ENCODE measurements at regions not wholly inside any gene's neighbourhood (a gene's known extent, or its start where the extent isn't known, plus 50 kb on each side); places are given as distances from the start of the nearest gene placed in this dataset.

DNA sequence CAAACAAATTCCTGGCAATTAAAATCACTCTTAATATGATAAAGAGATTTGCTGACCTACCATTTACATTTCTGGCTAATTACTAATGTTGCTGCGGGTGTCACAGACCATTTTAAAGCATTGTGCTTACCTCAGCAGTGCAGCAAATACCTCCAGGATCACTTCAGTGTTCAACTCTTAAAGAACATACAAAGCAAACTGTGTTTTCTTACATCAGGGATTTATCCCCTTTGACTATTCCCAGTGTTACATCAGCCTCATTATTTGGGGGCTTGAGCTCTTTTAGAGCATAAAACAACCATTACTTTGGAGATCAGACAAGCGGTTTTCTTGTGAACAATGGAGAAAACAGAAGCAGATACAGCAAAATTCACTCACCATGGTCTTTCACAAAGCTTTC is 185.4 kb downstream of the LYPLAL1 start:
- 59 to 67% methylated on average over 2 of the region's 2 CpGs for WGBS, 2 donors

DNA sequence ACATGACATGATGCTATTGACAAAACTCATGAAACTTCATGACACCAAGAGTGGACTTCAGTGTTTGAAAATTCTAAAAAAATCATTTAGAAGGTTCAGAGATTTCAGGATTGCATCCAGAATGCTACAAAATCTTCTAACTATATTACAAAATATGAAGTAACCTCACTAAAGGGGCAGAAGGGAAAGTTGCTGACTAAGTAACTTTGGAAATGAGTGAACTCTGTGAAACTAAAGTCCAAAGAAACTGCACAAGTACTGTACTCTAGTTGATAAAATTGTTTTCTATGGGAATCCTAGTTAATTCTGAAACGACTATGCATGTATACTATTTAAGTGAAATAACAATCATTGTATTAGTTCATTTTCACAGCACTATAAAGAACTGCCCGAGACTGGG is 184.4 kb downstream of the LYPLAL1 start:
- Histone ChIP-seq H3K9me3 (ENCODE audit: control insufficient read depth in 2 of 2, insufficient read depth in 1 of 2, low read depth in 1 of 2, low read length in 1 of 2) (no peaks in the 10 kb centered on the region), H3K27me3 (ENCODE audit: control insufficient read depth in 1 of 2, insufficient read depth in 2 of 2, low read length in 2 of 2) (no peaks in the 10 kb centered on the region), H3K4me1 (ENCODE audit: control insufficient read depth in 2 of 2, insufficient read depth in 2 of 2, low read length in 1 of 2) (no peaks in the 10 kb centered on the region), H3K4me3 (ENCODE audit: low read depth in 1 of 2, low read length in 2 of 2) (no peak overlapping the region), H3K36me3 (ENCODE audit: control insufficient read depth in 2 of 2, insufficient read depth in 2 of 2, low read length in 1 of 2) (no peaks in the 10 kb centered on the region), H3K27ac (ENCODE audit: low read depth in 2 of 2, low read length in 1 of 2) (no peak overlapping the region)
- WGBS, 2 donors, result 90 to 92% methylated on average over 2 of the region's 2 CpGs

More for the DNA sequence above, 185.4 kb downstream of the LYPLAL1 start:
- Histone ChIP-seq H3K9me3 (ENCODE audit: control insufficient read depth in 2 of 2, insufficient read depth in 1 of 2, low read depth in 1 of 2, low read length in 1 of 2) (no peaks in the 10 kb centered on the region), H3K27ac (ENCODE audit: low read depth in 2 of 2, low read length in 1 of 2) (no peak overlapping the region), H3K36me3 (ENCODE audit: control insufficient read depth in 2 of 2, insufficient read depth in 2 of 2, low read length in 1 of 2) (no peaks in the 10 kb centered on the region), H3K4me3 (ENCODE audit: low read depth in 1 of 2, low read length in 2 of 2) (no peak overlapping the region), H3K27me3 (ENCODE audit: control insufficient read depth in 1 of 2, insufficient read depth in 2 of 2, low read length in 2 of 2) (no peaks in the 10 kb centered on the region), H3K4me1 (ENCODE audit: control insufficient read depth in 2 of 2, insufficient read depth in 2 of 2, low read length in 1 of 2) (no peaks in the 10 kb centered on the region)

DNA sequence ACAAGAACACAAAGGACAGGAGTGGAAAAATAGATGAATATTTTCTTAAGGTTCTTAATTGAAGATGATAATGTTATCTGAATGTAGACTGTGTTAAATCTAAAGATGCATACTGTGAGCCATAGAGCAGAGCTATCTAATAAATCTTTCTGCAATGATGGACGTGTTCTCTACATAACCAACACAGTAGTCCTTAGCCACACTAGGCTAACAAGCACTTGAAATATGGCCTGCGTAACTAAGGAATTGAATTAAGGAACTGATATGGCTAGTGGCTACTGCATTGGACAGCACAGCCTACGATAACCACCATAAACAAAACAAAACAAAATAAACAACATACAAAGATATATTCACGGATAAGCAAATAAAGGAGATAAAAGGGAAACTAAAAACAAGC is 181.3 kb downstream of the LYPLAL1 start:
- H3K27me3 ChIP-seq (ENCODE audit: control insufficient read depth in 1 of 2, insufficient read depth in 2 of 2, low read length in 2 of 2), result no peaks in the 10 kb centered on the region
- H3K36me3 ChIP-seq (ENCODE audit: control insufficient read depth in 2 of 2, insufficient read depth in 2 of 2, low read length in 1 of 2), result no peaks in the 10 kb centered on the region
- H3K9me3 ChIP-seq (ENCODE audit: control insufficient read depth in 2 of 2, insufficient read depth in 1 of 2, low read depth in 1 of 2, low read length in 1 of 2), result no peaks in the 10 kb centered on the region
- no peak overlapping the region for H3K4me3 ChIP-seq (ENCODE audit: low read depth in 1 of 2, low read length in 2 of 2)
- no peak overlapping the region for H3K27ac ChIP-seq (ENCODE audit: low read depth in 2 of 2, low read length in 1 of 2)
- 88 to 90% methylated on average over 4 of the region's 4 CpGs for WGBS, 2 donors
- no peaks in the 10 kb centered on the region for H3K4me1 ChIP-seq (ENCODE audit: control insufficient read depth in 2 of 2, insufficient read depth in 2 of 2, low read length in 1 of 2)

DNA sequence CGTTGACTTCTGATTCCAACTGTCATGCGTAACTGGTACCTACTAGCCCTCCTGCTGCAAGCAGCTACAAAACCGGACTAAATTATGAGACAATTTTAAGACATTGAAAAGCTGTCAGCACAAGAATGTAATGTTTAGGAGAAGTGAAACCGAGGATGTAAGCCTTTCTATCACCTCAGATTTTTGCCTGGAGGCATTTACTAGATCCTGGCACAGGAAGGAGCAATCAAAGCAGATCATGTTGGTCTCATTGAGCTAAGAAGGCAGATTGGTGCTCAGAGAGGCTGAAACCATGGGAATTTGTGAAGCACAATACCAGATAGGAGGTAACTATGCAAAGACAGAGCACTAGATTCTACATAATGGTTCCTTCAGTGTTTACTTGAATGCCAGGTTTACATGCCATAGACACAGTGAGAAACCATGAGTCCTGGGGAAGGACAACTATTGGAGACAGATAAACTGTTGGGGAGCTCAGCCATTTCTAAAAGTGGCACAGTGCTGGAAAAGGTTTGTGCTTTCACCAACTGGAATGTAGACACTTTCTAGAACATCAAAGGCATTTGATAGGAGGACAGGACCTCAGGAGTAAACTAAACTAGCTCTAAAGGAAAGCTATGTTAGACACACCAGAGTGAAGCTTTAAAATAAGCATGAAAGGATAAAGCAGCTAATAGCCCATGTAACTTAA is 179.4 kb downstream of the LYPLAL1 start:
- Histone ChIP-seq H3K4me3 (ENCODE audit: low read depth in 1 of 2, low read length in 2 of 2) (no peak overlapping the region), H3K9me3 (ENCODE audit: control insufficient read depth in 2 of 2, insufficient read depth in 1 of 2, low read depth in 1 of 2, low read length in 1 of 2) (no peaks in the 10 kb centered on the region), H3K36me3 (ENCODE audit: control insufficient read depth in 2 of 2, insufficient read depth in 2 of 2, low read length in 1 of 2) (no peaks in the 10 kb centered on the region), H3K27ac (ENCODE audit: low read depth in 2 of 2, low read length in 1 of 2) (no peak overlapping the region), H3K27me3 (ENCODE audit: control insufficient read depth in 1 of 2, insufficient read depth in 2 of 2, low read length in 2 of 2) (no peaks in the 10 kb centered on the region), H3K4me1 (ENCODE audit: control insufficient read depth in 2 of 2, insufficient read depth in 2 of 2, low read length in 1 of 2) (peaks cover 0 to under 1% of the 10 kb centered on the region in 2 donors)
- 56 to 59% methylated on average over 4 of the region's 4 CpGs for WGBS, 2 donors

DNA sequence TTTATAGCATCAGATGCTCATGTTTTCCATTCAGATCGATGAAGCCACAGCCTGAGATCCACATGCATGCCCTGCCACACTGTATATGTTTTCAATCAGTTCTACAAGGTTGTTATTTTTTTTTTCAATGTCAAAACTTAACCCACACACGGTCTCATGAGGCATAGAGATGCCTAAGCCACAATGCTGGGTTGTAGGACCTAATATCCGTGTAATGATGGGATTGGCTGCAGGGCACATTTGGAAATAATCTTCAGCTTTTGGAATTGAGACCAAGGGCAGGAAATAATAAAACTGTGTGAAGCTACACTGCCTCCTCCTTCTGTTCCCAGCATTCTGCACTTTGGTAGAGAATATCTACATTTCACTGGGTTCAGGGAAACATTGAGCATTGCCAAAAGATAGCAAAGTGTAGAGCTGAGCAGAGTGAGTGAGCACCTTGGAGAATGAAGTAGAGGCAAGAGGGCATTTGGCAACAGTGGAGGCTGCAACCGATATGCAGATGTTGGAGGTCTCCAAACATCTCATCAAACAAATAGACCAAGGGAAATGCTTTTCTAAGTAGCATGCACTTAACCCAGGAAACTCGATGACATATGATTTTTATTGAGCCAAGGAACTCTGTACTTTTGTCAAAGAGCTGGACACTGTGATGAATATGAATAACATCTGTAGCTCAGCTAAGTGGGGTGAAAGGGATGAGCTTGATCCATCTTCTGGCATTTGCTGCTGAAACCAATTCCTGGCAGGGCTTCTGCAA is 176.7 kb downstream of the LYPLAL1 start:
- Histone ChIP-seq H3K36me3 (ENCODE audit: control insufficient read depth in 2 of 2, insufficient read depth in 2 of 2, low read length in 1 of 2) (no peaks in the 10 kb centered on the region), H3K4me3 (ENCODE audit: low read depth in 1 of 2, low read length in 2 of 2) (no peak overlapping the region), H3K9me3 (ENCODE audit: control insufficient read depth in 2 of 2, insufficient read depth in 1 of 2, low read depth in 1 of 2, low read length in 1 of 2) (no peaks in the 10 kb centered on the region), H3K4me1 (ENCODE audit: control insufficient read depth in 2 of 2, insufficient read depth in 2 of 2, low read length in 1 of 2) (peaks cover 0 to 2% of the 10 kb centered on the region in 2 donors), H3K27me3 (ENCODE audit: control insufficient read depth in 1 of 2, insufficient read depth in 2 of 2, low read length in 2 of 2) (no peaks in the 10 kb centered on the region), H3K27ac (ENCODE audit: low read depth in 2 of 2, low read length in 1 of 2) (no peak overlapping the region)
- 71 to 73% methylated on average over 5 of the region's 5 CpGs for WGBS, 2 donors

DNA sequence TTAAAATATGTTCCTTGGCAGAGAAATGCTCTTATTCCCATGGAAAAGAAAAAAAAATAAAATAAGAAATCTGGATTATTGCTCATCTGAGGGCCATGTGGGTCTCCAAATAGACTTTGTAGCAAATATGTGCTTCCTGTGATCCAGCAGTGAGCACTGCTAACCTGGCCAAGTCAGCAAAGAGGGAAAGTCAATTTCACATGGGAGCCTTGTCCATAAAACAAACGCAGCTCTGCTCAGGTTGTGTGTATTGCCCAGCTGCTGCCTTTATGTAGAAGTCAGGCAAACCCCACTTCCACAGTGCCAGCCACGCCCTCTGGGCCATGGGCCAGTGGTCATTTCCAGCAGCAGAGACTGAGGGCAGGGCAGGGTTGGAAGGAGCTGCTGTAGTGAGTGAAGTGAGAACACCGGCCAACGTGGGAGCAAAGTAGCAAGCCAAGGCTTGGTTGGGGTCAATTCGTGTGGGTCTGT is 174.3 kb downstream of the LYPLAL1 start:
- Histone ChIP-seq H3K4me3 (ENCODE audit: low read depth in 1 of 2, low read length in 2 of 2) (no peak overlapping the region), H3K27ac (ENCODE audit: low read depth in 2 of 2, low read length in 1 of 2) (no peak overlapping the region), H3K9me3 (ENCODE audit: control insufficient read depth in 2 of 2, insufficient read depth in 1 of 2, low read depth in 1 of 2, low read length in 1 of 2) (no peaks in the 10 kb centered on the region), H3K36me3 (ENCODE audit: control insufficient read depth in 2 of 2, insufficient read depth in 2 of 2, low read length in 1 of 2) (no peaks in the 10 kb centered on the region), H3K4me1 (ENCODE audit: control insufficient read depth in 2 of 2, insufficient read depth in 2 of 2, low read length in 1 of 2) (peaks cover 0 to 2% of the 10 kb centered on the region in 2 donors), H3K27me3 (ENCODE audit: control insufficient read depth in 1 of 2, insufficient read depth in 2 of 2, low read length in 2 of 2) (no peaks in the 10 kb centered on the region)
- 51 to 56% methylated on average over 5 of the region's 5 CpGs for WGBS, 2 donors

DNA sequence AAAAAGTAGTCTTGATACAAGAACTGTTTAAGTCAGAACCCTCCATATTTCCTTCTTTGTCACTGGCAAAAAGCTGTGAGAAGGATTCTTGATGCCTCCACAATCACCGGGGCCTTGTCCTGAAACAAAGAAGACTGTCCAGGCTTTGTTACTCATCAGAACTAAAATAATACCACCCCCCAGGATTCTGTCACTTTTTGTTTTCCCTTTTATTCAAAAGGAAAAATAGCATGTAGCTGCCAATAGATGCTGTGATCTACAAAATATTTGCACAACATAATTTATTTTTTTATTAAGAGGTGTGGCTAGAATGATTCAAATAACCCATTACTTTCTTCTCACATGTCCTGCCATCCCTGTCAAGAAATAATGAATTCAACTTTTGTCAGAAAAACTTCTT is 173.7 kb downstream of the LYPLAL1 start:
- no peak overlapping the region for H3K27ac ChIP-seq (ENCODE audit: low read depth in 2 of 2, low read length in 1 of 2)
- peaks cover 0 to 2% of the 10 kb centered on the region in 2 donors for H3K4me1 ChIP-seq (ENCODE audit: control insufficient read depth in 2 of 2, insufficient read depth in 2 of 2, low read length in 1 of 2)
- no peaks in the 10 kb centered on the region for H3K9me3 ChIP-seq (ENCODE audit: control insufficient read depth in 2 of 2, insufficient read depth in 1 of 2, low read depth in 1 of 2, low read length in 1 of 2)
- 75 to 78% methylated on average over 1 of the region's 1 CpG for WGBS, 2 donors
- H3K36me3 ChIP-seq (ENCODE audit: control insufficient read depth in 2 of 2, insufficient read depth in 2 of 2, low read length in 1 of 2), result no peaks in the 10 kb centered on the region
- no peak overlapping the region for H3K4me3 ChIP-seq (ENCODE audit: low read depth in 1 of 2, low read length in 2 of 2)
- H3K27me3 ChIP-seq (ENCODE audit: control insufficient read depth in 1 of 2, insufficient read depth in 2 of 2, low read length in 2 of 2), result no peaks in the 10 kb centered on the region

DNA sequence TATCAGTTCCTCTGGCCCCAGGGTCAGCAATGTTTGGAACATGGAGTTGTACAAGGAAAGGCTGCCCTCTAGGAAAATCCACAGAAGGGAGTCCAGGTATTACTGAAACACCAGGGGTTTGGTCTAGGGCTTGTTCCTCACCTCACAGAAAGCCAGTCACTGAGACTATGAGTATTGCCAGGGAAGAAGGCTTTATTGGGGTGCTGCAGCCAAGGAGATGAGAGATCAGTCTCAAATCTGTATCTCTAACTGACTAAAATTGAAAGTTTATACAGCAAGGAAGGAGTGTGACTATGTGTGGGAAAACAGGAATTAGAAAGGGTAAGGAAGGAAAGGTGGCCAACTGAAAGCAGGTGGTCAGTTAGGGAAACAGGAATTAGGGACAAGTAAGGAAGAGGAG is 172.3 kb downstream of the LYPLAL1 start:
- no peaks in the 10 kb centered on the region for H3K27me3 ChIP-seq (ENCODE audit: control insufficient read depth in 1 of 2, insufficient read depth in 2 of 2, low read length in 2 of 2)
- H3K4me1 ChIP-seq (ENCODE audit: control insufficient read depth in 2 of 2, insufficient read depth in 2 of 2, low read length in 1 of 2), result peaks cover 0 to 2% of the 10 kb centered on the region in 2 donors
- no peaks in the 10 kb centered on the region for H3K36me3 ChIP-seq (ENCODE audit: control insufficient read depth in 2 of 2, insufficient read depth in 2 of 2, low read length in 1 of 2)
- H3K9me3 ChIP-seq (ENCODE audit: control insufficient read depth in 2 of 2, insufficient read depth in 1 of 2, low read depth in 1 of 2, low read length in 1 of 2), result no peaks in the 10 kb centered on the region
- no peak overlapping the region for H3K4me3 ChIP-seq (ENCODE audit: low read depth in 1 of 2, low read length in 2 of 2)
- H3K27ac ChIP-seq (ENCODE audit: low read depth in 2 of 2, low read length in 1 of 2), result no peak overlapping the region

DNA sequence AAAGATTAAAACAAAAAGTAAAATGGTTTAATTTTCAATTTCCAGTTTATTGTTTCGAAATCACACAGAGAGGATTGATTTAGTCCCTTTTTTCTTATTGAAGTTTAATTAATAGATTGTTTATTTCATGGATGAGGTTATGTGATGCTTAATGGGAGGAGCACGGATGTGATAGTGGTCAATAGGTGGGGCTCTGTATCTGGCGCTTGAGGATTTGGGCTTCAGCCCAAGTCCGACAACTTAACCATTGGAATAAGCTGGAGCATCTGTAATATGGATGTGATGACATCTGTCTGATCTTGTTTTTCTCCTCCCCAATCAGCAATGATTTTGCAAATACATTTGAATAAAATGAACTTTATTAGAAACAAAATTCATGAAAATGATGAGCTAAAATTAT is 169.2 kb downstream of the LYPLAL1 start:
- no peaks in the 10 kb centered on the region for H3K9me3 ChIP-seq (ENCODE audit: control insufficient read depth in 2 of 2, insufficient read depth in 1 of 2, low read depth in 1 of 2, low read length in 1 of 2)
- H3K27ac ChIP-seq (ENCODE audit: low read depth in 2 of 2, low read length in 1 of 2), result no peak overlapping the region
- no peaks in the 10 kb centered on the region for H3K27me3 ChIP-seq (ENCODE audit: control insufficient read depth in 1 of 2, insufficient read depth in 2 of 2, low read length in 2 of 2)
- 79 to 90% methylated on average over 4 of the region's 4 CpGs for WGBS, 2 donors
- H3K4me3 ChIP-seq (ENCODE audit: low read depth in 1 of 2, low read length in 2 of 2), result no peak overlapping the region
- no peaks in the 10 kb centered on the region for H3K4me1 ChIP-seq (ENCODE audit: control insufficient read depth in 2 of 2, insufficient read depth in 2 of 2, low read length in 1 of 2)
- H3K36me3 ChIP-seq (ENCODE audit: control insufficient read depth in 2 of 2, insufficient read depth in 2 of 2, low read length in 1 of 2), result no peaks in the 10 kb centered on the region

DNA sequence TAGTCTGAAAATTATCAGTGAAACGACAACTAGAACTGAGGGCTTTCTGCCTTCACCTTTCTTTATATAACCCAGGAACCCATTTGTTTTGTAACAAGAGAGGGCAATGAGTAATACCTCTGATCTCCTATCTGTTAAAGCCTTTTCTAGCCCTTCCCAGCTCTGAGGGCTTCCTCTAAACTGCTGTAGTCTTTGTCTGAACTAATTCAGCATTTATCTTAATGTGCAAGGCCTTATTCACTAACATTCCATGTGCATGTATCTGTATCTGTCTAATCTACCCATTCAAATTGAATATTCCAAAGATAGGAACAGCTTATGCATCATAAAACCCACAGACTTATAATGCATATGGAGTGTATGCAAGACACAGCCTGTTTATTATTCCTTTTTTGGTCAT is 167.1 kb downstream of the LYPLAL1 start:
- Histone ChIP-seq H3K4me3 (ENCODE audit: low read depth in 1 of 2, low read length in 2 of 2) (no peak overlapping the region), H3K36me3 (ENCODE audit: control insufficient read depth in 2 of 2, insufficient read depth in 2 of 2, low read length in 1 of 2) (no peaks in the 10 kb centered on the region), H3K4me1 (ENCODE audit: control insufficient read depth in 2 of 2, insufficient read depth in 2 of 2, low read length in 1 of 2) (no peaks in the 10 kb centered on the region), H3K27ac (ENCODE audit: low read depth in 2 of 2, low read length in 1 of 2) (no peak overlapping the region), H3K27me3 (ENCODE audit: control insufficient read depth in 1 of 2, insufficient read depth in 2 of 2, low read length in 2 of 2) (no peaks in the 10 kb centered on the region), H3K9me3 (ENCODE audit: control insufficient read depth in 2 of 2, insufficient read depth in 1 of 2, low read depth in 1 of 2, low read length in 1 of 2) (no peaks in the 10 kb centered on the region)
- WGBS, 2 donors, result 54% methylated on average over 1 of the region's 1 CpG
